ENCODE measurements at regions not wholly inside any gene's neighbourhood (a gene's known extent, or its start where the extent isn't known, plus 50 kb on each side); places are given as distances from the start of the nearest gene placed in this dataset.

- no peak overlapping the region for H3K4me3 ChIP-seq (ENCODE audit: low read depth, low read length)
- no peak for DNase-seq (ENCODE audit: low read depth)
- no peak for TF ChIP-seq CTCF (conservative IDR thresholded peaks at IDR 0.05; ENCODE audit: low read depth, low read length)
Measured at GRCh38 chr11:28512143-28512756, 404.1 kb downstream of the METTL15 start.

- TF ChIP-seq CTCF (conservative IDR thresholded peaks at IDR 0.05; ENCODE audit: low read depth, low read length) = no peak
- DNase-seq (ENCODE audit: low read depth) = no peak
- no peak overlapping the region for H3K4me3 ChIP-seq (ENCODE audit: low read depth, low read length)
Measured at GRCh38 chr11:28505232-28505631, 397.0 kb downstream of the METTL15 start.

- H3K4me3 ChIP-seq (ENCODE audit: low read depth, low read length) = no peak overlapping the region
- TF ChIP-seq CTCF (conservative IDR thresholded peaks at IDR 0.05; ENCODE audit: low read depth, low read length) = no peak
- no peak for DNase-seq (ENCODE audit: low read depth)
Measured at GRCh38 chr11:28504555-28505110, 396.4 kb downstream of the METTL15 start.

- TF ChIP-seq CTCF (conservative IDR thresholded peaks at IDR 0.05; ENCODE audit: low read depth, low read length) = no peak
- no peak for DNase-seq (ENCODE audit: low read depth)
- no peak overlapping the region for H3K4me3 ChIP-seq (ENCODE audit: low read depth, low read length)
Measured at GRCh38 chr11:28495333-28495732, 387.1 kb downstream of the METTL15 start.

- no peak overlapping the region for H3K4me3 ChIP-seq (ENCODE audit: low read depth, low read length)
- DNase-seq (ENCODE audit: low read depth) = no peak
- TF ChIP-seq CTCF (conservative IDR thresholded peaks at IDR 0.05; ENCODE audit: low read depth, low read length) = no peak
Measured at GRCh38 chr11:28491431-28491830, 383.2 kb downstream of the METTL15 start.

- TF ChIP-seq CTCF (conservative IDR thresholded peaks at IDR 0.05; ENCODE audit: low read depth, low read length) = no peak
- DNase-seq (ENCODE audit: low read depth) = no peak
- H3K4me3 ChIP-seq (ENCODE audit: low read depth, low read length) = no peak overlapping the region
Measured at GRCh38 chr11:28490773-28491382, 382.7 kb downstream of the METTL15 start.

- no peak for DNase-seq (ENCODE audit: low read depth)
- no peak for TF ChIP-seq CTCF (conservative IDR thresholded peaks at IDR 0.05; ENCODE audit: low read depth, low read length)
- no peak overlapping the region for H3K4me3 ChIP-seq (ENCODE audit: low read depth, low read length)
Measured at GRCh38 chr11:28488336-28488735, 380.1 kb downstream of the METTL15 start.

Measured in epithelial cell of proximal tubule (primary cell).